Esophagus muscularis mucosa (tissue), 4 donors: ENCODE measurements at regions not wholly inside any gene's neighbourhood (a gene's known extent, or its start where the extent isn't known, plus 50 kb on each side); places are given as distances from the start of the nearest gene placed in this dataset.

Experiments used
- DNase-seq: peaks from one replicate; pipeline ENCODE4 v3.0.0-alpha.2; 2017; ENCODE audit errors: extremely low spot score
- H3K27ac ChIP-seq, 4 donors: fragments of 200-600 bp; sonication (generic); replicated peaks in 1 of 4; 1 replicate in 3 of 4; 2 replicates in 1 of 4; pipeline ENCODE4 v1.5.1; 2016 to 2019; ENCODE audit warnings: mild to moderate bottlenecking in 1 of 4
- H3K27me3 ChIP-seq, 4 donors: fragments of 200-600 bp; sonication (generic); one replicate each; pipeline versions ENCODE4 v1.5.1 to v1.6.0; 2016 to 2019
- H3K36me3 ChIP-seq, 4 donors: fragments of 200-600 bp; sonication (generic); one replicate each; pipeline ENCODE4 v1.5.1; 2016 to 2019
- H3K4me1 ChIP-seq, 4 donors: fragments of 200-600 bp; sonication (generic); one replicate each; pipeline ENCODE4 v1.5.1; 2016 to 2019
- H3K4me3 ChIP-seq, 4 donors: fragments of 200-600 bp; sonication (generic); 1 replicate in 2 of 4; 2 replicates in 2 of 4; pipeline ENCODE4 v1.5.1; 2016 to 2019; ENCODE audit warnings: mild to moderate bottlenecking in 4 of 4, moderate library complexity in 1 of 4
- H3K9me3 ChIP-seq, 4 donors: fragments of 200-600 bp; sonication (generic); 1 replicate in 3 of 4; 2 replicates in 1 of 4; pipeline ENCODE4 v1.5.1; 2016 to 2019
- CTCF ChIP-seq, 3 experiments: fragments of 200-600 bp in 2 of 3; fragments of 450-650 bp in 1 of 3; sonication (generic) in 2 of 3; IDR thresholded peaks; one replicate each; pipeline ENCODE4 v1.5.1; 2017 to 2019; ENCODE audit warnings: antibody characterized with exemption in 3 of 3, mild to moderate bottlenecking in 2 of 3, moderate library complexity in 1 of 3
- EP300 ChIP-seq: sonication (generic); formaldehyde crosslinking; IDR thresholded peaks from one replicate; pipeline ENCODE4 v1.6.1; 2017; ENCODE audit warnings: antibody characterized with exemption
- POLR2A ChIP-seq: fragments of 450-650 bp; IDR thresholded peaks from one replicate; pipeline ENCODE4 v1.6.1; 2017; ENCODE audit warnings: antibody characterized with exemption, moderate library complexity, mild to moderate bottlenecking, low read depth
- POLR2AphosphoS5 ChIP-seq, 2 donors: sonication (generic); formaldehyde crosslinking; IDR thresholded peaks; one replicate each; pipeline ENCODE4 v1.6.1; 2017; ENCODE audit warnings: antibody characterized with exemption in 2 of 2
- WGBS: methylation state at CpG from one replicate; pipeline ENCODE4 v1.1.5; 2018; 5-methylcytosine and 5-hydroxymethylcytosine counted together
- intact Hi-C: fragments of 100-400 bp; cut with DNase I; formaldehyde crosslinking; loops from one replicate; pipeline ENCODE4 v1.15.1; 2023

GRCh38 chrX:46039526-46039925, 505.7 kb downstream of the ZNF674 start:
- Histone ChIP-seq H3K9me3 (peaks cover 0 to 7% (median 0%) of the 10 kb centered on the region in 4 donors), H3K4me3 (no peak overlapping the region), H3K4me1 (no peaks in the 10 kb centered on the region), H3K36me3 (no peaks in the 10 kb centered on the region), H3K27ac (no peak overlapping the region), H3K27me3 (no peaks in the 10 kb centered on the region)
- WGBS: 65% methylated on average over 5 of the region's 5 CpGs
- DNase-seq: no peak
- TF ChIP-seq EP300: no peak
- TF ChIP-seq POLR2A: no peak
- TF ChIP-seq CTCF (IDR thresholded peaks at IDR 0.05): no peak
- TF ChIP-seq POLR2AphosphoS5 (IDR thresholded peaks at IDR 0.05): no peak
- intact Hi-C loops: no loop called here

GRCh38 chrX:46036508-46036907, 508.7 kb downstream of the ZNF674 start:
- no peak for DNase-seq
- no peaks in the 10 kb centered on the region for H3K4me1 ChIP-seq
- intact Hi-C loops: no loop called here
- H3K4me3 ChIP-seq: no peak overlapping the region
- WGBS: 79% methylated on average over 1 of the region's 1 CpG
- H3K27me3 ChIP-seq: no peaks in the 10 kb centered on the region
- TF ChIP-seq CTCF (IDR thresholded peaks at IDR 0.05) (no peak), POLR2A (no peak)
- H3K27ac ChIP-seq: no peak overlapping the region
- no peaks in the 10 kb centered on the region for H3K36me3 ChIP-seq
- H3K9me3 ChIP-seq: peaks cover 0 to 7% (median 0%) of the 10 kb centered on the region in 4 donors

GRCh38 chrX:46034868-46035267, 510.4 kb downstream of the ZNF674 start:
- H3K36me3 ChIP-seq: no peaks in the 10 kb centered on the region
- DNase-seq: no peak
- TF ChIP-seq POLR2AphosphoS5 (IDR thresholded peaks at IDR 0.05): no peak
- no peak for TF ChIP-seq POLR2A
- no peak for TF ChIP-seq EP300
- TF ChIP-seq CTCF (IDR thresholded peaks at IDR 0.05): no peak
- intact Hi-C loops: no loop called here
- H3K4me1 ChIP-seq: no peaks in the 10 kb centered on the region
- H3K27ac ChIP-seq: no peak overlapping the region
- H3K9me3 ChIP-seq: no peaks in the 10 kb centered on the region
- H3K4me3 ChIP-seq: no peak overlapping the region
- no peaks in the 10 kb centered on the region for H3K27me3 ChIP-seq

DNA sequence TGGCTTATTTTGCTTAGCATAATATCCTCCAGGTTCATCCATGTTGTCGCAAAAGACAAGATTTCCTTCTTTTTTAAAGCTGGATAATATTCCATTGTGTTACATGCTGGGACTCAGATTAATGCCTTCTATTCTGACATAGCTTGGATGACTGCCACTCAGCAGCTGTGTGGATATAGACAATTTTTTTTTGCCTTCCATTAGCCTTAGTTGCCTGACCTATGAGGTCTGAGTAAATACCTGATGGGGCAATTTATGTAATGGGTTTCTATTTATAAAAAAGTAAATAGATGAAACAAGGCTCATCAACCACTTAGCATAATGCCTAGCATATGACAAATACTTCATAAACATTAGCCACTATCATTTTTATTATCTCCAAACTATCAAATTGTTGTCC, 515.4 kb downstream of the ZNF674 start:
- no peak overlapping the region for H3K27ac ChIP-seq
- H3K4me1 ChIP-seq: no peaks in the 10 kb centered on the region
- DNase-seq: no peak
- H3K4me3 ChIP-seq: no peak overlapping the region
- H3K27me3 ChIP-seq: no peaks in the 10 kb centered on the region
- intact Hi-C loops: no loop called here
- WGBS: 76% methylated on average over 1 of the region's 1 CpG
- no peak for TF ChIP-seq POLR2AphosphoS5 (IDR thresholded peaks at IDR 0.05)
- TF ChIP-seq EP300: no peak
- no peak for TF ChIP-seq POLR2A
- TF ChIP-seq CTCF (IDR thresholded peaks at IDR 0.05): no peak
- H3K9me3 ChIP-seq: peaks cover 0 to 4% (median 0%) of the 10 kb centered on the region in 4 donors
- H3K36me3 ChIP-seq: no peaks in the 10 kb centered on the region

DNA sequence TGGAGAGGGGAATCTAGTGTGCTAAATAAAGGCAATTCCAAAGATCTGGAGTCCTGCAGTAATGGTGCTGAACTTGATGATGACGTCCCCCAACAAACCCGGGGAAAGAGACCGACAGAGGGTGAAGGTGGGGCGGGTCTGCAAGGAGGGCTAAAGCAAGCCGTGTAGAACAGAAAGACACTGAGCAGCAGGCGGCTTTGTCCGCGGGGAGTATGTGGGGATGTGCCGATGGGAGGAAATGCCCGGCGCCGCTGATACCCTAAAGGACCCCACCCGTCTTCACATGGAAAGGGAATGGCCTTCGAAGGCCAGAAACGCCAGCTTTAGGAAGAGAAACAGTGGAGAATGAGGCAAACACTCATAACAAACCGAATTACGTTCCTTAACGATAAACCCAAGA, 528.9 kb downstream of the ZNF674 start:
- no peaks in the 10 kb centered on the region for H3K4me1 ChIP-seq
- no peaks in the 10 kb centered on the region for H3K36me3 ChIP-seq
- DNase-seq: no peak
- H3K4me3 ChIP-seq: no peak overlapping the region
- no peaks in the 10 kb centered on the region for H3K9me3 ChIP-seq
- TF ChIP-seq CTCF (IDR thresholded peaks at IDR 0.05) (no peak), EP300 (no peak), POLR2AphosphoS5 (IDR thresholded peaks at IDR 0.05) (no peak), POLR2A (no peak)
- no peak overlapping the region for H3K27ac ChIP-seq
- WGBS: 69% methylated on average over 18 of the region's 18 CpGs
- intact Hi-C loops: no loop called here
- H3K27me3 ChIP-seq: no peaks in the 10 kb centered on the region
